Lower leg skin (tissue), 3 donors: ENCODE measurements at regions not wholly inside any gene's neighbourhood (a gene's known extent, or its start where the extent isn't known, plus 50 kb on each side); places are given as distances from the start of the nearest gene placed in this dataset.

ENCODE experiments used
- CTCF ChIP-seq, 3 donors: fragments of 450-650 bp; IDR thresholded peaks; one replicate each; pipeline ENCODE4 v1.5.1; 2016; ENCODE audit warnings: antibody characterized with exemption in 3 of 3, mild to moderate bottlenecking in 3 of 3, moderate library complexity in 2 of 3
- POLR2A ChIP-seq, 2 donors: fragments of 450-650 bp; IDR thresholded peaks; one replicate each; pipeline ENCODE4 v1.6.1; 2016 to 2017; ENCODE audit warnings: antibody characterized with exemption in 2 of 2, mild to moderate bottlenecking in 1 of 2, moderate library complexity in 1 of 2

DNA sequence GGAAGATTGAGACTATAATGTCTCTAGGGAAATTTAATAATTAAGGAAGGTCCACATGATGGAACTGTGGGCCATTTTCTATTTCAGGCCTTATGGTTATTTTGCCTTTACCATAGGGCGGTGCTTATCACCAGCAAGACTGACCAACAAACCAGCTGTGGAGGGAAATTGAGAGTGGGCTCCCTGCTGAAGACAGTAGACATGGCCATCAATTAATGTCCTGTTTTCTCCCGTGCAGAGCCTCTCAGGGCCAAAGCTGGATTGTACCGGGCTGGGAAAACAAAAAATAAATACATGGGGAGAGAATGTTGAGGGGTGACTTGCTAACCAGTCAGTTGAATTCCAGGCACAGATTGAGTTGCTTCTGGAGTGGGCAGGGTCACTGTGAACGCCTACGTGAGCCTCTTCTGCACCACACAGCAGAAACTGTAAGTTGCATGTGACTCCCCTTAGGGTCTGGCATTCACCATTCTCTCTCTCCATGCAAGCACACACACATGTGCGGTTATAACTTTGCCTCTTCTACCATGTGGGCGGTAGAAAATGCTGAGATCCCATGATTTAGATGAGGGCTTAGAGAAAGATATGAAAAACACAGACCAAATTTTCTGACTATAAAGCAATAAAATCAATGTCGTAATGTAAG lies 128.5 kb downstream of the COPS8 start:
- TF ChIP-seq CTCF (IDR thresholded peaks at IDR 0.05) (no peak), POLR2A (IDR thresholded peaks at IDR 0.05) (no peak)
